ENCODE measurements at regions not wholly inside any gene's neighbourhood (a gene's known extent, or its start where the extent isn't known, plus 50 kb on each side); places are given as distances from the start of the nearest gene placed in this dataset.
"Not testable (repeated sequence)": the region's sequence is repeated elsewhere in the genome, so short reads cannot be mapped to it uniquely, and the experiment has no call there.

DNA sequence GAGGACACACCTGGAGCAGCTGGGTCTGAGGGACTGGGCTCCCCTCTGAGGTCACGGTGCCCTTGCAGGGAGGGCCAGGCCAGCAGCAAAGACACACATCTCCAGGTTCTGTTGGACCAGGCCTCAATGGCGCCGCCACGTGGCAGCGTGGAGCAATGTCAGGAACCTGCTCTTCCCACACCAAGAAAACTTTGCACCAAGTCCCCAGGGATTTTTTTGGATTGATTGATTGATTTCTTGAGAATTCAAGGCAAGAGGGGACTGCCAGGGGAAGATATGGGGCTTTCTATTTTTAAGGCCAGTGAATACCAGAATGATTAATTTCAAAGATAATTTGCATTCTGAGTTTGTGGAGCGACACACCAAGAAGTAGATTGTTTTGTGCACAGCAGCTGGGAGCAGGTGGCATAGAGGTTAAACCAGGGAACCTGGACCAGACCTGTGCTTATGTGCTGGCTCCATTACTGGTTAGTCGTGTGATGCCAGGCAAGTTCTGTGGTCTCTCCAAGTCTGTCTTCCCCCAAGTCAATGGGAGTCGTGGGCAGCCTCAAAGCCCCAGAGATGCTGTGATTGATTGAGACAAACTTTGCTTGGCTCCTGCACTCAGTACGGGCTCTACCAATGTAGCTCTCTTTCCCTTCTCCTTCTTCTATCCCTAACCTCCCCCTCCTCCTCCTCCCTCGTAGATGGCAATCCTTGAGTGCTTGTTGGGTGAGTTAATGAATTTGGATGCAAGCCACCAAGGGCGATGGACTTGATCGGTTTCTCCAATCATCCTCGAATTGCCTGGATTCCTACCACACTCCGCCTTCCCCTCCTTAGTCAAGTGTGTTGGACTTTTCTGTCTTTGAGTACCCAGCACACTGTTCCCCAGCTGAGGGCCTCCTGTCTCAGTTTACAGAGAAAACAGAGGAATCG lies 96.2 kb upstream of the TRPM1 start:
- ChIA-PET CTCF (interaction anchor here (0.8 to 1.9 kb wide), 9 partner anchors 9 to 546 kb away, joined by 3 to 7 read pairs (median 4); no protein-coding TSS in a partner anchor), POLR2A (interaction anchor here (0.5 kb wide), 1 partner anchor 257 kb away, joined by 3 read pairs; no protein-coding TSS in a partner anchor)
- peak; percentile 65 for DNase-seq (ENCODE audit: extremely low spot score)
- TF ChIP-seq, protein P1, sequence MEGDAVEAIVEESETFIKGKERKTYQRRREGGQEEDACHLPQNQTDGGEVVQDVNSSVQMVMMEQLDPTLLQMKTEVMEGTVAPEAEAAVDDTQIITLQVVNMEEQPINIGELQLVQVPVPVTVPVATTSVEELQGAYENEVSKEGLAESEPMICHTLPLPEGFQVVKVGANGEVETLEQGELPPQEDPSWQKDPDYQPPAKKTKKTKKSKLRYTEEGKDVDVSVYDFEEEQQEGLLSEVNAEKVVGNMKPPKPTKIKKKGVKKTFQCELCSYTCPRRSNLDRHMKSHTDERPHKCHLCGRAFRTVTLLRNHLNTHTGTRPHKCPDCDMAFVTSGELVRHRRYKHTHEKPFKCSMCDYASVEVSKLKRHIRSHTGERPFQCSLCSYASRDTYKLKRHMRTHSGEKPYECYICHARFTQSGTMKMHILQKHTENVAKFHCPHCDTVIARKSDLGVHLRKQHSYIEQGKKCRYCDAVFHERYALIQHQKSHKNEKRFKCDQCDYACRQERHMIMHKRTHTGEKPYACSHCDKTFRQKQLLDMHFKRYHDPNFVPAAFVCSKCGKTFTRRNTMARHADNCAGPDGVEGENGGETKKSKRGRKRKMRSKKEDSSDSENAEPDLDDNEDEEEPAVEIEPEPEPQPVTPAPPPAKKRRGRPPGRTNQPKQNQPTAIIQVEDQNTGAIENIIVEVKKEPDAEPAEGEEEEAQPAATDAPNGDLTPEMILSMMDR (IDR thresholded peaks at IDR 0.05; ENCODE audit: control extremely low read depth, extremely low read depth, low read depth, missing control alignments), result peak; percentile 66

DNA sequence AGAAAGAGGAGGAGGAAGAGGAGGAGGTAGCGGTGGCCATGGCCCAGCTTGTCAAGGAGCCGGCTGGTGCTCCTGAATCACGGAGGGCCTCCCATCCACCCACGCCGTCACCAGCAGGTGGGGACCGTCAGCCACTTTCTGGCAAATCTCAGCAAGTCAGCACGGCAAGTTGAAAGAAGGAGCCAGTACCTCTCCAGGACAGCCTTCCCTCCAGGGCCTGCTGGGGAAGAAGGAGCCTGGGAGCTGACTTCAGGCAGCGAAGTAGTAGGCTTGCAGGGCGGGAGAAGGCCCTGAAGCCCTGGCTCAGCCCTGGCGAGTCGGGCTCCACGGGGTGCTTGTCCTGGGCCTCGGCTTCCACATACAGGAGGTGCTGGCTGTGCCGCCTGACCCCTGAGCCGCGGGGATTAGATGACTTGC lies 99.2 kb upstream of the TRPM1 start:
- ChIA-PET POLR2A (no interaction called here), CTCF (interaction anchor here (0.7 to 4.2 kb wide), 11 partner anchors 10 to 306 kb away, joined by 3 to 24 read pairs (median 4); no protein-coding TSS in a partner anchor)
- TF ChIP-seq, protein P1 (IDR thresholded peaks at IDR 0.05; ENCODE audit: control extremely low read depth, extremely low read depth, low read depth, missing control alignments), result peak; percentile 74

DNA sequence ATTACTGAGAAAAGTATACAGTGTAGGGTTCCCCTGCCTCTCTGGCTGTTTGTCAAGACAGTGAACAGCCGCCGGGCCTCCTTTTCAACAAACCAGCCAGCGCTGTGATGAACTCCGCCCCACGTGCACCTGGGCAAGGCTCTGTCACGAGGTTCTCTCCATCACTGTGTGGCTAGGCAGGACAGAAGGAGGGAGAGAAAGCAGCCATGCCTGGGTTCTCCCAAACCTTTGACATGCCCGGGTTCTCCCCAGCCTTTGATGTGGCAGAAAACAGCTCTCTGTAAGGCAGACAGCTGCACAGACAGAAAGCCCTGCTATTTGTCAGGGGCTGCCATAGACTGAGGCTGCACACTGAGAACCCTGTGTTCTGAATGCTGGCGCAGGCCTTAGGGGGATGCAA lies 101.4 kb upstream of the TRPM1 start:
- DNase-seq (ENCODE audit: extremely low spot score), result no peak
- TF ChIP-seq, protein P1 (IDR thresholded peaks at IDR 0.05; ENCODE audit: control extremely low read depth, extremely low read depth, low read depth, missing control alignments), result no peak
- ChIA-PET POLR2A (no interaction called here), CTCF (interaction anchor here (1.0 to 4.2 kb wide), 5 partner anchors 10 to 285 kb away, joined by 3 to 24 read pairs (median 3); no protein-coding TSS in a partner anchor)

More for the DNA sequence above, 99.2 kb upstream of the TRPM1 start:
- no peak for DNase-seq (ENCODE audit: extremely low spot score)

DNA sequence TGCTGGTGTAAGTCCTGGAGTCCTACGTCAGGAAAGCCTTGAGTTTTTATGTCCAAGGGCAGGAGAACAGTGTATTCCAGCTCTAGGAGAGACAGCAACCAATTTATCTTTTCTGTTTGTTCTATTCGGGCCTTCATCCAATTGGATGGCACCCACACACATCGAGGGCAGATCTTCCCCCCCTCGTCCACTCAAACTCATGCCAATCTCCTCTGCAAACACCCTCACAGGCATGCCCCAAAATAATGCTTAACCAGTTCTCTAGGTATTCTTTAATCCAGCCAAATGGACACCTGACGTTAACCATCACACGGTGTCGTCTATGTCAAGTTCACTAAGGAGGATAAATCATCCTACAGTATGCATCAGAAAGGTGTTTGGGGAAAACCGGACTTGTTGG lies 102.5 kb upstream of the TRPM1 start:
- POLR2A ChIA-PET, result no interaction called here
- TF ChIP-seq, protein P1 (IDR thresholded peaks at IDR 0.05; ENCODE audit: control extremely low read depth, extremely low read depth, low read depth, missing control alignments), result no peak
- no peak for DNase-seq (ENCODE audit: extremely low spot score)
- CTCF ChIA-PET, result interaction anchor here (3.7 kb wide), 1 partner anchor 284 kb away, joined by 11 read pairs; no protein-coding TSS in a partner anchor

DNA sequence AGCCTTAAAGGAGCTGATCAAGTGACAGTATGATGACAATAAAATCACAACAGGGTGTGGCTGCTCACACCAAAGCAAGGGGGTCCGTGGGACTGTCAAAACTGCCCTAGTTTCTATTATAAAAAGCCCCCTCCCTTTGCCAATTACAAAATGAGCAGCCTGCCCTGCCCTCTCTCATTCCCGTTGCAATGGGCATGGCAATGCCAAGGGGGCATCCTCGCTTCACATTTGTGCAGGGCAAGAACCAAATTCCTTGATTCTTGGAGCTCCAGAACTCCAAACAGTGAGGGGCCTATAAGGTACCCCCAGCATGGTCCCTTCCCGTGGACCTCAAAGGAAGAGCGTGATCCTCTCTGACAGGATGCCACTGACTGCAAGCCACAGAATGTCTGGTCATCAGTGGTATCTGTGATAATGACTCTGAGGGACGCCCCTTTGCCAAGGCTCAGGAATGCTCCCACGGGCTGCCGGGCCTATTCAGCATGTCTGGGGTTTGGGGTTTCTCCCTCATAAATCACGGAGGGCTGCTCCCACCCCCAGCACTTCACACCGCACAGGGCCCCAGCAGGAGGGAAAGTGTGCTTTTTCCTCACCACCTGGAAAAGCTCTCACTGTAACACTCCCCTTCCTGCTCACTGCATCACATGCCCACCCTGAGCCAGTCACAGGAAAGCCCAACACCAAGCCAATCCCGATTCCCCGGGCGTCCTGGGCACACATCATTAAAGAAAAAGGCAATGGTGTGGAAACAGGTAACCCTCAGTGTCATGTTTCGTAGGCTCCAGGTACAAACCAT lies 105.1 kb upstream of the TRPM1 start:
- ChIA-PET POLR2A (no interaction called here), CTCF (interaction anchor here (1.3 to 3.7 kb wide), 5 partner anchors 8 to 281 kb away, joined by 3 to 11 read pairs (median 5); no protein-coding TSS in a partner anchor)
- TF ChIP-seq, protein P1 (IDR thresholded peaks at IDR 0.05; ENCODE audit: control extremely low read depth, extremely low read depth, low read depth, missing control alignments), result no peak
- DNase-seq (ENCODE audit: extremely low spot score), result no peak

DNA sequence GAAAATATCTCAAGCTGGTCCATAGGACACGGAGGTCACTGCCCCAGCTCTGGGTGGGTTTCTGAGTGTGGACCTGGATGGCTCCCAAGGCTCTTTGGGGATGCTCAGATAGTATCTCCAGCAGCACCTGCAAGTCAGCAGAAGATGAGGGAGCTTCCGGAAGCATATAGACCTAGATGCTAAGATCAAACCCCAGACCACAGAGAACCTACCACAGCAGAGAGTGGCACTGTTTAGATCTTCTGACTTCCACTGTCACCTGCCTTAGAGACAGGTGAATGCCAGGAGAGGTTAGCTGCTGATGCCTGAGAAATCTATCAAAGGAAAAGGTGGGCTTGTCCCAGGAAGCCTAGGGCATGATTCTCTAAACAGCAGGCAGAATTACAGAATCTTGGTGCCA lies 105.7 kb upstream of the TRPM1 start:
- DNase-seq (ENCODE audit: extremely low spot score), result no peak
- TF ChIP-seq, protein P1 (IDR thresholded peaks at IDR 0.05; ENCODE audit: control extremely low read depth, extremely low read depth, low read depth, missing control alignments), result no peak
- POLR2A ChIA-PET, result no interaction called here
- CTCF ChIA-PET, result interaction anchor here (1.4 to 3.7 kb wide), 2 partner anchors 9 to 281 kb away, joined by 5 to 11 read pairs; no protein-coding TSS in a partner anchor

DNA sequence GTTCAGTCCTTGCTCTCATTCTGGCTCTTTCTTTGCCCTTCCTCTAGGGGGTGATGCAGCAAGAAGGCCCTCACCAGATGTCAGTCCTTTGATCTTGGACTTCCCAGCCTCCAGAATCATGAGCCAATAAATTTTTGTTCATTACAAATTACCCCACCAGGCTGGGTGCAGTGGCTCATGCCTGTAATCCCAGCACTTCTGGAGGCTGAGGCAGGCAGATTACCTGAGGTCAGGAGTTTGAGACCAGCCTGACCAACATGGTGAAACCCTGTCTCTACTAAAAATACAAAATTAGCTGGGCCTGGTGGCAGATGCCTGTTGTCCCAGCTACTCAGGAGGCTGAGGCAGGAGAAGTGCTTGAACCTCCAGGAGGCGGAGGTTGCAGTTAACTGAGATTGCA lies 106.3 kb upstream of the TRPM1 start:
- DNase-seq (ENCODE audit: extremely low spot score); POLR2A ChIA-PET: not testable (repeated sequence)
- CTCF ChIA-PET, result interaction anchor here (1.4 to 3.7 kb wide), 2 partner anchors 10 to 280 kb away, joined by 5 to 11 read pairs; no protein-coding TSS in a partner anchor
